Hepatocyte (in vitro differentiated cells): ENCODE measurements at regions not wholly inside any gene's neighbourhood (a gene's known extent, or its start where the extent isn't known, plus 50 kb on each side); places are given as distances from the start of the nearest gene placed in this dataset.

Experiments
- CTCF ChIP-seq: fragments of 200-600 bp; sonication (generic); IDR thresholded peaks from 2 replicates; pipeline ENCODE4 v1.5.1; 2016; ENCODE audit warnings: antibody characterized with exemption, mild to moderate bottlenecking; ENCODE audit not compliant: poor library complexity
- EZH2 ChIP-seq: fragments of 200-600 bp; sonication (generic); IDR thresholded peaks from 2 replicates; pipeline ENCODE4 v1.6.1; 2016; ENCODE audit warnings: antibody characterized with exemption, mild to moderate bottlenecking, borderline replicate concordance
- EZH2phosphoT487 ChIP-seq: fragments of 200-600 bp; sonication (generic); IDR thresholded peaks from one replicate; pipeline ENCODE4 v1.6.1; 2018; ENCODE audit warnings: antibody characterized with exemption, mild to moderate bottlenecking, low read depth, moderate library complexity; ENCODE audit not compliant: unreplicated experiment, severe bottlenecking

GRCh38 chrX:10904220-10904619 is 206.9 kb upstream of the HCCS start:
- TF ChIP-seq CTCF: no peak
- TF ChIP-seq EZH2: no peak
- TF ChIP-seq EZH2phosphoT487: no peak
